DND-41 (cell line): ENCODE measurements at regions not wholly inside any gene's neighbourhood (a gene's known extent, or its start where the extent isn't known, plus 50 kb on each side); places are given as distances from the start of the nearest gene placed in this dataset.

Experiments used
- ATAC-seq: fragments of 200-7000 bp; cut with Tn5 transposase; 3 replicates; pipeline ENCODE4 v1.9.1; 2021; ENCODE audit warnings: low read depth; ENCODE audit not compliant: insufficient read depth
- DNase-seq: peaks from one replicate; pipeline ENCODE4 v3.0.0-alpha.2; 2020
- H2AFZ ChIP-seq: 2 replicates; pipeline ENCODE4 v1.6.0; 2012; ENCODE audit warnings: low read depth, low read length
- H3K27ac ChIP-seq: 2 replicates; pipeline ENCODE4 v1.5.1; 2012; ENCODE audit warnings: low read length, inconsistent platforms
- H3K27me3 ChIP-seq: fragments of 200-600 bp; sonication (generic); 2 replicates; pipeline ENCODE4 v1.6.0; 2012; ENCODE audit warnings: low read length, mild to moderate bottlenecking, inconsistent platforms; ENCODE audit not compliant: insufficient read depth, poor library complexity
- H3K36me3 ChIP-seq: 2 replicates; pipeline ENCODE4 v1.5.1; 2012; ENCODE audit warnings: low read length, inconsistent platforms; ENCODE audit not compliant: insufficient read depth
- H3K4me1 ChIP-seq: 2 replicates; pipeline ENCODE4 v1.5.1; 2012; ENCODE audit warnings: mild to moderate bottlenecking, low read length; ENCODE audit not compliant: insufficient read depth
- H3K4me2 ChIP-seq: 2 replicates; pipeline ENCODE4 v1.6.0; 2012; ENCODE audit warnings: mild to moderate bottlenecking, moderate library complexity, low read length, inconsistent platforms; ENCODE audit not compliant: insufficient read depth
- H3K4me3 ChIP-seq, 2 experiments: fragments of 200-600 bp in 1 of 2; shearing (Covaris generic) in 1 of 2; 2 replicates each; pipeline ENCODE4 v1.5.1; 2012 to 2016; ENCODE audit warnings: inconsistent platforms in 2 of 2, low read length in 2 of 2, mild to moderate bottlenecking in 2 of 2, low read depth in 1 of 2, moderate library complexity in 1 of 2
- H3K79me2 ChIP-seq: 2 replicates; pipeline ENCODE4 v1.6.0; 2012; ENCODE audit warnings: low read length, inconsistent platforms; ENCODE audit not compliant: insufficient read depth
- H3K9ac ChIP-seq: 2 replicates; pipeline ENCODE4 v1.6.0; 2012; ENCODE audit warnings: low read depth, mild to moderate bottlenecking, inconsistent platforms, low read length, moderate library complexity
- H3K9me3 ChIP-seq: 2 replicates; pipeline ENCODE4 v1.5.1; 2012; ENCODE audit warnings: low read length, moderate library complexity, mild to moderate bottlenecking, inconsistent platforms; ENCODE audit not compliant: insufficient read depth, severe bottlenecking
- H4K20me1 ChIP-seq: 2 replicates; pipeline ENCODE4 v1.6.0; 2012; ENCODE audit warnings: low read length; ENCODE audit not compliant: insufficient read depth
- CTCF ChIP-seq: IDR thresholded peaks from 2 replicates; pipeline ENCODE4 v1.5.1; 2012; ENCODE audit warnings: borderline replicate concordance, low read length, moderate library complexity, mild to moderate bottlenecking; ENCODE audit not compliant: poor library complexity, severe bottlenecking; ENCODE audit errors: extremely low read depth
- EZH2 ChIP-seq: IDR thresholded peaks from 3 replicates; pipeline ENCODE4 v1.6.1; 2012; ENCODE audit warnings: borderline replicate concordance, low read depth, mild to moderate bottlenecking, moderate library complexity, low read length, inconsistent platforms; ENCODE audit not compliant: severe bottlenecking

- Histone ChIP-seq H3K79me2 (no peaks in the 10 kb centered on the region), H2AFZ (no peak overlapping the region), H3K9ac (no peak overlapping the region), H4K20me1 (no peaks in the 10 kb centered on the region), H3K4me2 (no peak overlapping the region), H3K27ac (no peak overlapping the region), H3K9me3 (no peaks in the 10 kb centered on the region), H3K4me3 (no peak overlapping the region), H3K4me1 (no peaks in the 10 kb centered on the region), H3K27me3 (no peaks in the 10 kb centered on the region), H3K36me3 (no peaks in the 10 kb centered on the region)
- no peak for TF ChIP-seq EZH2
- TF ChIP-seq CTCF: no peak
- ATAC-seq: no peak
- no peak for DNase-seq
Measured at GRCh38 chr1:228837032-228837431, 101.8 kb downstream of the RHOU start.

GRCh38 chr1:228837817-228838716 is 102.8 kb downstream of the RHOU start:
- Histone ChIP-seq H3K36me3 (no peaks in the 10 kb centered on the region), H3K9me3 (no peaks in the 10 kb centered on the region), H2AFZ (no peak overlapping the region), H3K4me3 (no peak overlapping the region), H3K79me2 (no peaks in the 10 kb centered on the region), H4K20me1 (no peaks in the 10 kb centered on the region), H3K27me3 (no peaks in the 10 kb centered on the region), H3K9ac (no peak overlapping the region), H3K4me2 (no peak overlapping the region), H3K4me1 (no peaks in the 10 kb centered on the region), H3K27ac (no peak overlapping the region)
- no peak for ATAC-seq
- no peak for DNase-seq
- TF ChIP-seq EZH2: no peak
- TF ChIP-seq CTCF: no peak

DNA sequence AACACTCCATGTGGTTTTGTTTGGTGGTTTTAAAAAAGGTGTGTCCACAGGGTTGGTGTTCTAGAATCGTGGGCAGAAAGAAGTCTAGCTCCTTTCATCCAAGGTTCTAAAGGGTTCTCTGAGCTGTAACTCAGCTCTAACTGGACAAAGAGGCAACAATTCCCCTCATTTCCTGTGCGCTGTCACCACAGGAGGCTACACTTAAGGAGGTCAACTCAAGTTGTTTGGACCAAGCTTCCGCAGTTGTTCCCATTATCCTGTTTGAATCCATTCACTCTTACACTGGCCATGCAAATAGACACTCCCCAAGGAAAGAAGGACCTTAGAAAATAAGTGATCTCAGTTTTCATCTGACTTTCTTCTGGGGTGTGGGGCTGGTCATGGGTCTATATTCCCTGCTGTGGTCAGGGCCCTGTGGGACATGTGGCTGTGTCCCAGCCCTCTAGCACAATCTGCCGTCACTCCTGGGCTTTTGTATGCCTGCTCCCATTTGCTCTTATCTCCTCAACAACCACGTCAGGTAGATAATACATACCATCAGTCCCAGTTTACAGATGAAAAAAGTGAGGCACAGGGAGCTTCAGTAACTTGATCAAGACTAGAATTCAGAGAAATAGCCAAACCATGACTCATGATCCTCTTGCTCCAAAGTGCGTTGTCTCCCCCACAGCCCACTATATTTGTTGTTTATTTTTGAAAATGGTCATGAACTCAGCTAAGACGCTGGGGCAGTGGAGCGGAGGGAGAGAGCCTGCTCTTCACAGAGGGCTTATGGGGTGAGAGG is 103.6 kb downstream of the RHOU start:
- DNase-seq: no peak
- no peaks in the 10 kb centered on the region for H3K36me3 ChIP-seq
- TF ChIP-seq EZH2 (no peak), CTCF (no peak)
- H3K4me1 ChIP-seq: no peaks in the 10 kb centered on the region
- no peak overlapping the region for H3K27ac ChIP-seq
- no peaks in the 10 kb centered on the region for H3K9me3 ChIP-seq
- H3K27me3 ChIP-seq: no peaks in the 10 kb centered on the region
- ATAC-seq: no peak
- no peak overlapping the region for H3K9ac ChIP-seq
- no peak overlapping the region for H3K4me2 ChIP-seq
- no peak overlapping the region for H2AFZ ChIP-seq
- H3K4me3 ChIP-seq: no peak overlapping the region
- no peaks in the 10 kb centered on the region for H4K20me1 ChIP-seq
- H3K79me2 ChIP-seq: no peaks in the 10 kb centered on the region
